Chondrocyte (in vitro differentiated cells): ENCODE measurements at regions not wholly inside any gene's neighbourhood (a gene's known extent, or its start where the extent isn't known, plus 50 kb on each side); places are given as distances from the start of the nearest gene placed in this dataset.

Experiments used
- DNase-seq: peaks from one replicate; pipeline ENCODE4 v3.0.0; 2021; ENCODE audit warnings: mixed read lengths, low spot score
- H3K27ac Mint-ChIP-seq: one replicate; pipeline ENCODE4 v1.8.0; 2021; ENCODE audit warnings: mild to moderate bottlenecking, moderate library complexity, mixed read lengths; ENCODE audit not compliant: unreplicated experiment
- H3K27me3 Mint-ChIP-seq: 2 replicates; pipeline ENCODE4 v1.8.0; 2021; ENCODE audit warnings: low read depth, mixed read lengths
- H3K36me3 Mint-ChIP-seq: 2 replicates; pipeline ENCODE4 v1.8.0; 2021; ENCODE audit warnings: low read depth, mixed read lengths
- H3K4me1 Mint-ChIP-seq: 2 replicates; pipeline ENCODE4 v1.8.0; 2021; ENCODE audit warnings: low read depth, mild to moderate bottlenecking, mixed read lengths
- H3K4me3 Mint-ChIP-seq: one replicate; pipeline ENCODE4 v1.8.0; 2021; ENCODE audit warnings: mild to moderate bottlenecking, moderate library complexity, mixed read lengths; ENCODE audit not compliant: unreplicated experiment
- H3K9me3 Mint-ChIP-seq: 2 replicates; pipeline ENCODE4 v1.8.0; 2021; ENCODE audit warnings: low read depth, mixed read lengths
- TF ChIP-seq, protein P1 (sequence below): fragments of 200-600 bp; sonication (generic); IDR thresholded peaks from 2 replicates; pipeline ENCODE4 v1.5.0; 2021; ENCODE audit warnings: antibody characterized with exemption, mild to moderate bottlenecking, moderate library complexity

DNA sequence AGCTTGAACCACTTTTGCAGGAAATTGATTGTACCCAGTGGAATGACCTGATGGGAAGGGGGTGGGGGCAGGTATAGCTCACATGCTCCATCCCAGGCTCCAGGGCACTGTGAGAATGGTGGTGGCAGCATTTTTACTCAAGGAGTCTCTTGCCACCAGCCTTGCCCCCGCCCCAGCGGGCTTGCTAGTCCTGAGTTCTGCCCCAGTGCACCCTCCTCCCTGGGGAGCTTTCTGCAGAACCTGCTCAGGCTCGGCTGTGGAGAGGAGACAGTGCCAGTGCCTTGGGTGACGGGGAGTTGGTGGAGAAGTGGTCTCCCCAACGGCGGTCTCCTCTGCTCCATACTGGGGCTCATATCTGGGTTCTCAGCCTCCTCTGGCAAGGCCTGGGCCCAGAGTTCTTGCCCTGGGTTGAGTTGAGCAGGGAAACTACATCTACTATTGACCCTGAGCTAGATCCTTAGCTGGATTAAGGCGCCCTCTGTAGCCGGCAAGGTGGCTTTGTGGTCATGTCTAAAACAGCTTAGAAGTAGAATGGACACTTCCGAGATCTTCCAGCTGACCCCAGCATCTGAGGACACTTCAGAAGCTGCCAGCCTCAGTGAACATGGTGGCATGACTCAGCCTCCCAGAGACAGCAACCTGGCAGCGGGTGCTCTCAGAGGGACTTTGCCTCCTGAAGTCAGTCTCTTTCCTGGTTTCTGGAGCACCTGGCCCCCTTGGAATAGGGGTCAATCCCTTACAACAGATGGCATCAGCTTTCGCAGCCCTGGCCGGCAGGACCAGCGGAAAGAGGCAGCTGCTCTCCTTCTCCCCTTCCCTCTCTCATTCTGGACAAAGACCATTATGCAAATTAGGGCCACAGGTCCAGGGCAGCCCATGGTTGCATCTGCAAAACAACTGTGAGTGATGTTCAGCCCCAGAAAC lies 363.4 kb upstream of the MKI67 start:
- no peaks in the 10 kb centered on the region for H3K4me1 Mint-ChIP-seq
- peaks cover 34% of the 10 kb centered on the region for H3K9me3 Mint-ChIP-seq
- DNase-seq, result no peak
- no peak overlapping the region for H3K4me3 Mint-ChIP-seq
- no peaks in the 10 kb centered on the region for H3K27me3 Mint-ChIP-seq
- TF ChIP-seq, protein P1, sequence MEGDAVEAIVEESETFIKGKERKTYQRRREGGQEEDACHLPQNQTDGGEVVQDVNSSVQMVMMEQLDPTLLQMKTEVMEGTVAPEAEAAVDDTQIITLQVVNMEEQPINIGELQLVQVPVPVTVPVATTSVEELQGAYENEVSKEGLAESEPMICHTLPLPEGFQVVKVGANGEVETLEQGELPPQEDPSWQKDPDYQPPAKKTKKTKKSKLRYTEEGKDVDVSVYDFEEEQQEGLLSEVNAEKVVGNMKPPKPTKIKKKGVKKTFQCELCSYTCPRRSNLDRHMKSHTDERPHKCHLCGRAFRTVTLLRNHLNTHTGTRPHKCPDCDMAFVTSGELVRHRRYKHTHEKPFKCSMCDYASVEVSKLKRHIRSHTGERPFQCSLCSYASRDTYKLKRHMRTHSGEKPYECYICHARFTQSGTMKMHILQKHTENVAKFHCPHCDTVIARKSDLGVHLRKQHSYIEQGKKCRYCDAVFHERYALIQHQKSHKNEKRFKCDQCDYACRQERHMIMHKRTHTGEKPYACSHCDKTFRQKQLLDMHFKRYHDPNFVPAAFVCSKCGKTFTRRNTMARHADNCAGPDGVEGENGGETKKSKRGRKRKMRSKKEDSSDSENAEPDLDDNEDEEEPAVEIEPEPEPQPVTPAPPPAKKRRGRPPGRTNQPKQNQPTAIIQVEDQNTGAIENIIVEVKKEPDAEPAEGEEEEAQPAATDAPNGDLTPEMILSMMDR, result no peak
- H3K36me3 Mint-ChIP-seq, result no peaks in the 10 kb centered on the region
- no peak overlapping the region for H3K27ac Mint-ChIP-seq

DNA sequence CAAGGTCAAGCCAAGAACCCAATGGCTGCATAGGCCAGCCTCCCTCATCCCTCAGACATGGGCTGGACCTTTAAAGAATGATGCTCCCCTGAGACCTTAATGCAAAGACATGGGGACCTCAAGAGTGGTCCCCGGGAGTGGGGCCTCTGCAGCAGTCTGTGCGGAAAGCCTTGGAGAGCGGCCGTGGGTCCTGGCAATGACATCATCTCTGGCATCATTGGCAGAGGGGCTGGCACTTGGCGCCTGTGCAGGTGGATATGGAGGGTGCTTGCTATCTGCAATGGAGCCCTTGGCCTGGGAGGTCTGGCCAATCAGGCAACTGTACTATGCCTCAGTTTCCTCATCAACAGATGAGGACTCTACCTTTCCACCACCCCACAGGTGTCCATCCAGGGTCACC lies 365.5 kb upstream of the MKI67 start:
- Mint-ChIP-seq H3K27me3 (no peaks in the 10 kb centered on the region), H3K36me3 (no peaks in the 10 kb centered on the region), H3K9me3 (peaks cover 23% of the 10 kb centered on the region), H3K4me1 (no peaks in the 10 kb centered on the region), H3K27ac (no peak overlapping the region), H3K4me3 (no peak overlapping the region)
- TF ChIP-seq, protein P1, result no peak
- no peak for DNase-seq

DNA sequence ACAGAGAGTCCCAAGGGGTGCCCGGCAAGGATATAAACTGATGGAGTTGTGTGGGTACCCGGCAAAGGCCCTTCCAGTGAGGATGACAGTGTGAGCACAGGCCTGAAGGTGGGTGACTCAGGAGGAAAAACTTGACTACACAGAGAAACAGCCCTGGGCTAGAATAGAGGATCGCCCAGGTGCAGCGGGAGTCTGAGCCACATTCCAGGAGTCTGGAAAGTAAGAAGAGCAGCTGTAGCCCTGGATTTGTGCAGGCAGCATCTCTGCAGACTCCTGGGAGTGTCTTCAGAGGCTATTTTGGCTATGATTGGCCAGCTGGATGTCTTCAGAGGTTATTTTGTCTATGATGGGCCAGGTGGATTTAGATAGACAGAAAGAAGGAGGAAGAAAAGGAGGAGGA lies 367.6 kb upstream of the MKI67 start:
- no peak for DNase-seq
- H3K4me1 Mint-ChIP-seq, result no peaks in the 10 kb centered on the region
- no peak overlapping the region for H3K27ac Mint-ChIP-seq
- no peak overlapping the region for H3K4me3 Mint-ChIP-seq
- H3K36me3 Mint-ChIP-seq, result no peaks in the 10 kb centered on the region
- TF ChIP-seq, protein P1, result no peak
- H3K9me3 Mint-ChIP-seq, result peaks cover 22% of the 10 kb centered on the region
- no peaks in the 10 kb centered on the region for H3K27me3 Mint-ChIP-seq

DNA sequence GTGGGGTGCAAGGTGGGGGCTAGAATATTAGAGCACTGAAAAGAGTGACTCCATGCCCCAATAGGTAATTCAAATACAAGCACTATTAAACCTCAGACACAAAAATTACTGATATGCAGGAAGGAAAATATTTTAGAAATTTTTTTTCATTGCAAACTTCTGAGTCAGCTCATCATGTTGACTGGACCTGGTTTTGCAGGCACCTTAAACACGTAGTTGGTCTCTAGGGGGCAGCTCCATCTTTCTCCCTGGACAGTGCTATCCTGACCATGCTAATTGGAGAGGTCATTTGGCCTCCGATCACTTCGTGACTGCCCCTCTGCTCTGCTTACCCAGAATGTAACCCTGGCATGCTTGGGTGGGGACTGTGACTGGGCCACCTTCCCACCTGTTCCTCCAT lies 368.4 kb upstream of the MKI67 start:
- peaks cover 19% of the 10 kb centered on the region for H3K9me3 Mint-ChIP-seq

DNA sequence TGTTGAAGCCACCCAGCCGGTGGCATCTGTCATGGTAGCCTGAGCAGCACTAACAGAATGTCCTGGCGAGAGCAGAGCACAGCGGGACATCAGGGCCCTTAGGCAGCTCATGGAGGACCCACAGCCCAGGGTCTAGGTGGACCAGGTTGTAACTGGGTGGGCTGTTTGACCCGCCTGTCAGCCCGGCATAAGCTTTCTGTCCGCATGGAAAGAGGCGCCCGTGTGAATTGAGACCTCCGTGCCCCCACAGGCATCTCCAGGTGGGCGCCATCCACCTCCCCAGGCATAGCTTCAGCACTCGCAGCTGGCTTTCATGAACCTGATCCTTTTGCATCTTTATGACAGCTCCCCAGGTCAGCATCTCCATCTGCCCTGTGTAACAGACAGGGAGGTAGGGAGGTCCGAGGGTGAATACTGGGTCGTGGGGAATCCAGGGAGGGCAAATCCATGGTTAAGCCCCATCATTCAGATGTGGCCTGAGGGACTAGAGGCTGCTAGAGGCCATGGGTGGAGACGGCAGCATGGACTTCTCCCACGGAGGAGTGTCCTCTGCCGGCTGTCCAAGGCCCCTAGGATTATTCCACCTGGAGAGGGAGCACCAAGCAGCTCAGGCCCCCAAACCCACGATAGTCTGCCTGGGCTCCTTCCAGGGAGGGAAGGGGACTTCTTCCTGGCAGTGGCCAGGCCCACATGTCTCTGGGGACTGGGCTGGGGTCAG lies 371.6 kb upstream of the MKI67 start:
- H3K36me3 Mint-ChIP-seq, result no peaks in the 10 kb centered on the region
- TF ChIP-seq, protein P1, result no peak
- H3K9me3 Mint-ChIP-seq, result peaks cover 9% of the 10 kb centered on the region
- H3K27me3 Mint-ChIP-seq, result no peaks in the 10 kb centered on the region
- H3K4me1 Mint-ChIP-seq, result no peaks in the 10 kb centered on the region
- no peak for DNase-seq
- no peak overlapping the region for H3K4me3 Mint-ChIP-seq
- no peak overlapping the region for H3K27ac Mint-ChIP-seq

More for the DNA sequence above, 368.4 kb upstream of the MKI67 start:
- H3K4me3 Mint-ChIP-seq, result no peak overlapping the region
- no peak for DNase-seq
- H3K36me3 Mint-ChIP-seq, result no peaks in the 10 kb centered on the region
- TF ChIP-seq, protein P1, result no peak
- H3K27me3 Mint-ChIP-seq, result no peaks in the 10 kb centered on the region
- no peaks in the 10 kb centered on the region for H3K4me1 Mint-ChIP-seq
- no peak overlapping the region for H3K27ac Mint-ChIP-seq
